Caco-2 (cell line): ENCODE measurements at regions not wholly inside any gene's neighbourhood (a gene's known extent, or its start where the extent isn't known, plus 50 kb on each side); places are given as distances from the start of the nearest gene placed in this dataset.

Experiments used
- BruUV-seq: library from RNA; stranded (reverse); fragments of 400-500 nt; replicated peaks from 2 replicates; lab custom pipeline; 2021; lab: Mats Ljungman, UMichigan
- CTCF ChIA-PET: fragments of 300-600 bp; sonication (Branson Sonifier 250); formaldehyde crosslinking; loops from one replicate; lab custom pipeline; 2022; ENCODE audit warnings: antibody characterized with exemption; lab: Charles Lee
- POLR2A ChIA-PET: fragments of 300-600 bp; sonication (Branson Sonifier 250); formaldehyde crosslinking; loops from one replicate; lab custom pipeline; 2022; ENCODE audit warnings: antibody characterized with exemption; lab: Charles Lee
- DNase-seq, 2 experiments: peaks; one replicate each; pipeline versions ENCODE4 v3.0.0 to v3.0.0-alpha.2; 2020 to 2022
- H3K27me3 ChIP-seq: replicated peaks from 2 replicates; pipeline ENCODE4 v1.6.0; 2011; ENCODE audit warnings: low read length; ENCODE audit not compliant: control insufficient read depth, insufficient read depth
- H3K36me3 ChIP-seq: 2 replicates; pipeline ENCODE4 v1.5.1; 2011; ENCODE audit warnings: low read length; ENCODE audit not compliant: control insufficient read depth, insufficient read depth
- H3K4me1 ChIP-seq: fragments of 250-450 bp; sonication (Bioruptor Pico); 2 replicates; pipeline ENCODE4 v1.5.1; 2020; ENCODE audit warnings: mild to moderate bottlenecking
- H3K4me3 ChIP-seq: 2 replicates; pipeline ENCODE4 v1.5.1; 2011; ENCODE audit warnings: low read depth, mild to moderate bottlenecking, control low read depth, low read length
- H3K9me3 ChIP-seq: fragments of 250-450 bp; sonication (Bioruptor Pico); 2 replicates; pipeline ENCODE4 v1.5.1; 2020; ENCODE audit warnings: mild to moderate bottlenecking, moderate library complexity
- H3K27ac Mint-ChIP-seq: one replicate; pipeline ENCODE4 v1.8.0; 2022; ENCODE audit warnings: mixed read lengths; ENCODE audit not compliant: unreplicated experiment
- H3K27me3 Mint-ChIP-seq: one replicate; pipeline ENCODE4 v1.8.0; 2022; ENCODE audit warnings: mixed read lengths; ENCODE audit not compliant: insufficient read depth, unreplicated experiment
- H3K36me3 Mint-ChIP-seq: one replicate; pipeline ENCODE4 v1.8.0; 2022; ENCODE audit warnings: mild to moderate bottlenecking, mixed read lengths; ENCODE audit not compliant: insufficient read depth, unreplicated experiment
- H3K4me1 Mint-ChIP-seq: one replicate; pipeline ENCODE4 v1.8.0; 2022; ENCODE audit warnings: low read depth, mixed read lengths; ENCODE audit not compliant: unreplicated experiment
- H3K4me3 Mint-ChIP-seq: one replicate; pipeline ENCODE4 v1.8.0; 2022; ENCODE audit warnings: mild to moderate bottlenecking, moderate library complexity, mixed read lengths; ENCODE audit not compliant: unreplicated experiment
- H3K9me3 Mint-ChIP-seq: one replicate; pipeline ENCODE4 v1.8.0; 2022; ENCODE audit warnings: mixed read lengths; ENCODE audit not compliant: unreplicated experiment
- intact Hi-C: fragments of 100-400 bp; cut with micrococcal nuclease; formaldehyde crosslinking; loops from one replicate; pipeline ENCODE4 v1.10.0; 2022; ENCODE audit not compliant: unreplicated experiment
- TF ChIP-seq, protein P1 (sequence below), 2 experiments: fragments of 200-600 bp in 1 of 2; IDR thresholded peaks; 1 replicate in 1 of 2; 2 replicates in 1 of 2; pipeline versions ENCODE4 v1.5.1 to v1.8.0; 2011 to 2022; ENCODE audit warnings: antibody characterized with exemption in 1 of 2, control low read depth in 1 of 2, inconsistent platforms in 1 of 2, low read depth in 1 of 2, low read length in 1 of 2, mild to moderate bottlenecking in 1 of 2, moderate library complexity in 1 of 2; ENCODE audit not compliant: insufficient read depth in 1 of 2, severe bottlenecking in 1 of 2, unreplicated experiment in 1 of 2

DNA sequence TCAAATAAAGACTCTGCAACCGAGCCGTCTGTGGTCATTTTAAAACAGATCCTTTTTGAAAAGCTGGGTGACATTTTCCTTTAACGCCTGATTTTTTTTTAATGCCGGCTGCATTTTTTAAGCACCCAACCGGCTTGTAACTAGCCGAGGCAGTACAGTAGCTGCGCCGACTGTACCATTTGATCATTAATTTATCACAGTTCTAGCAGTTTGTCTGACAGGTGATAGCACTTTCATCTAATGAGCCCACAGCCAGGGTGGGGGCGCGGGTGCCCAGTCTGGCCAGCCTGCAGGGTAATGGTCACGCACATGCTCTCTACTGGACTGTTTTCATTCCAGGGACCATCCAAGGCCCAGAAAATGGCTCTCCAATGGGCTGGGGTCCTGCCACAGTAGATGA, 68.8 kb downstream of the IRX5 start:
- intact Hi-C loops: no loop called here
- Mint-ChIP-seq H3K36me3 (no peaks in the 10 kb centered on the region), H3K27me3 (no peaks in the 10 kb centered on the region), H3K27ac (no peak overlapping the region), H3K4me1 (peaks cover 14% of the 10 kb centered on the region), H3K4me3 (no peak overlapping the region), H3K9me3 (no peaks in the 10 kb centered on the region)
- POLR2A ChIA-PET: no interaction called here
- H3K9me3 ChIP-seq: no peaks in the 10 kb centered on the region
- CTCF ChIA-PET: no interaction called here
- no peak for DNase-seq
- no TSS peak for BruUV-seq
- H3K4me3 ChIP-seq: no peak overlapping the region
- peaks cover 15% of the 10 kb centered on the region for H3K4me1 ChIP-seq
- H3K27me3 ChIP-seq: no peaks in the 10 kb centered on the region
- H3K36me3 ChIP-seq: no peaks in the 10 kb centered on the region
- TF ChIP-seq, protein P1, sequence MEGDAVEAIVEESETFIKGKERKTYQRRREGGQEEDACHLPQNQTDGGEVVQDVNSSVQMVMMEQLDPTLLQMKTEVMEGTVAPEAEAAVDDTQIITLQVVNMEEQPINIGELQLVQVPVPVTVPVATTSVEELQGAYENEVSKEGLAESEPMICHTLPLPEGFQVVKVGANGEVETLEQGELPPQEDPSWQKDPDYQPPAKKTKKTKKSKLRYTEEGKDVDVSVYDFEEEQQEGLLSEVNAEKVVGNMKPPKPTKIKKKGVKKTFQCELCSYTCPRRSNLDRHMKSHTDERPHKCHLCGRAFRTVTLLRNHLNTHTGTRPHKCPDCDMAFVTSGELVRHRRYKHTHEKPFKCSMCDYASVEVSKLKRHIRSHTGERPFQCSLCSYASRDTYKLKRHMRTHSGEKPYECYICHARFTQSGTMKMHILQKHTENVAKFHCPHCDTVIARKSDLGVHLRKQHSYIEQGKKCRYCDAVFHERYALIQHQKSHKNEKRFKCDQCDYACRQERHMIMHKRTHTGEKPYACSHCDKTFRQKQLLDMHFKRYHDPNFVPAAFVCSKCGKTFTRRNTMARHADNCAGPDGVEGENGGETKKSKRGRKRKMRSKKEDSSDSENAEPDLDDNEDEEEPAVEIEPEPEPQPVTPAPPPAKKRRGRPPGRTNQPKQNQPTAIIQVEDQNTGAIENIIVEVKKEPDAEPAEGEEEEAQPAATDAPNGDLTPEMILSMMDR (IDR thresholded peaks at IDR 0.05; ENCODE audit: insufficient read depth in 1 of 2, low read depth in 1 of 2, low read length in 1 of 2, severe bottlenecking in 1 of 2, unreplicated experiment in 1 of 2): no peak

DNA sequence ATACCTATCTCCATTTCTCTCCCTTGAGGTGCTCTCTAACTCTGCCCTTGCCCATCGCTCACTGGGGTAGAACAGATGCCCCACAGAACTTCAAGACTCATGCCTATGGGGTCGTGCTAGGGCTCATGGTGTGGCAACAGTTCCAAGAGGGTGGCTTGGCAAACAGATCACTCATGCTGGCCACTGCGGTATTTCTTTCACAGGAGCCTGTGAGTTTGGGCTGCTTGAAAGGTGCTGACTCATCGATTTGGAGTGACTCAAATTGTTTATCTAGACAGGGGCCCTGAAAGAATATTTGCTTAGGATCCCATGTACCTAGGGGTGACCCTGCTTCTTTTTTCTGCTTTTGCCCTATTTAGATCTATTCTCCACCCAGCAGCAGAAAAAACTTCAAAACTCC, 69.9 kb downstream of the IRX5 start:
- H3K4me1 Mint-ChIP-seq: peaks cover 14% of the 10 kb centered on the region
- H3K27ac Mint-ChIP-seq: peak overlapping the region; percentile 19
- Histone ChIP-seq H3K36me3 (no peaks in the 10 kb centered on the region), H3K9me3 (no peaks in the 10 kb centered on the region), H3K27me3 (no peaks in the 10 kb centered on the region), H3K4me3 (no peak overlapping the region), H3K4me1 (peaks cover 15% of the 10 kb centered on the region)
- no peaks in the 10 kb centered on the region for H3K27me3 Mint-ChIP-seq
- no TSS peak for BruUV-seq
- peak in 1 of 2 experiments; percentile 26 for DNase-seq
- no peaks in the 10 kb centered on the region for H3K9me3 Mint-ChIP-seq
- CTCF ChIA-PET: no interaction called here
- intact Hi-C loops: no loop called here
- POLR2A ChIA-PET: no interaction called here
- TF ChIP-seq, protein P1 (IDR thresholded peaks at IDR 0.05; ENCODE audit: insufficient read depth in 1 of 2, low read depth in 1 of 2, low read length in 1 of 2, severe bottlenecking in 1 of 2, unreplicated experiment in 1 of 2): no peak
- no peaks in the 10 kb centered on the region for H3K36me3 Mint-ChIP-seq
- no peak overlapping the region for H3K4me3 Mint-ChIP-seq

DNA sequence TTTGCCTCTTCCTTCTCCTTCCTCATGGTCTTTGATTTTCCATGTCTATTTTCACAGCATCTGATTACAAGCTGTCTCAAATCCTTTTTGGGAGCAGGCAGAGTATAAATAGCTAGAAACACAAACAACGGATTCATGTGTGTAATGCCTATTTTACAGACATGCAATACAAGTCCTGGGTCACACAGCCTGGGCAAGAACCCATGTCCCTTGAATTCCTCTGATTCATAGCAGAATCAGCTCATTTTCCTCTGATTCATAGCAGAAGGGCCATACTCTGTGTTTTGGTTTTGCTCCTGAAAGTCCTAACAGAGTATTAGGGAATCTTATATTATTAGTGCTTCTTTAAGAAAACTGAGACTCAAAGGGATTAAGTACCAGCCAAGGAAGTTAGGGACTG, 71.3 kb downstream of the IRX5 start:
- ChIA-PET CTCF (interaction anchor here (0.7 kb wide), 2 partner anchors 33 to 58 kb away, joined by 3 read pairs; no protein-coding TSS in a partner anchor), POLR2A (no interaction called here)
- Histone ChIP-seq H3K36me3 (no peaks in the 10 kb centered on the region), H3K4me3 (no peak overlapping the region), H3K27me3 (no peaks in the 10 kb centered on the region), H3K4me1 (peaks cover 15% of the 10 kb centered on the region), H3K9me3 (no peaks in the 10 kb centered on the region)
- no peaks in the 10 kb centered on the region for H3K9me3 Mint-ChIP-seq
- TF ChIP-seq, protein P1 (IDR thresholded peaks at IDR 0.05; ENCODE audit: insufficient read depth in 1 of 2, low read depth in 1 of 2, low read length in 1 of 2, severe bottlenecking in 1 of 2, unreplicated experiment in 1 of 2): no peak
- peaks cover 14% of the 10 kb centered on the region for H3K4me1 Mint-ChIP-seq
- DNase-seq: no peak
- H3K27me3 Mint-ChIP-seq: no peaks in the 10 kb centered on the region
- no peaks in the 10 kb centered on the region for H3K36me3 Mint-ChIP-seq
- no peak overlapping the region for H3K4me3 Mint-ChIP-seq
- no peak overlapping the region for H3K27ac Mint-ChIP-seq
- no TSS peak for BruUV-seq
- intact Hi-C loops: no loop called here
